ENCODE measurements at regions not wholly inside any gene's neighbourhood (a gene's known extent, or its start where the extent isn't known, plus 50 kb on each side); places are given as distances from the start of the nearest gene placed in this dataset.

GRCh38 chr7:124460056-124460450, 305.5 kb downstream of the GPR37 start (continued):
- no peak for TF ChIP-seq FOXO1 (CRISPR knock-in tag; IDR thresholded peaks at IDR 0.05)
- no peak for TF ChIP-seq MED13 (CRISPR knock-in tag; IDR thresholded peaks at IDR 0.05)
- no peak for TF ChIP-seq ZBTB4 (CRISPR knock-in tag; IDR thresholded peaks at IDR 0.05; ENCODE audit: borderline replicate concordance)
- TF ChIP-seq ZXDC (CRISPR knock-in tag; IDR thresholded peaks at IDR 0.05): no peak
- TF ChIP-seq ZNF549 (CRISPR knock-in tag; IDR thresholded peaks at IDR 0.05): no peak
- TF ChIP-seq E2F1 (CRISPR knock-in tag; IDR thresholded peaks at IDR 0.05): no peak
- no peak for TF ChIP-seq PRPF4 (IDR thresholded peaks at IDR 0.05; ENCODE audit: low read depth, low read length, poor library complexity, severe bottlenecking)
- TF ChIP-seq MEIS1 (CRISPR knock-in tag; IDR thresholded peaks at IDR 0.05; ENCODE audit: borderline replicate concordance): no peak
- TF ChIP-seq ZNF713 (CRISPR knock-in tag; IDR thresholded peaks at IDR 0.05): no peak
- no peak for TF ChIP-seq TIGD3 (CRISPR knock-in tag; IDR thresholded peaks at IDR 0.05; ENCODE audit: borderline replicate concordance)
- no peak for TF ChIP-seq ZNF552 (CRISPR knock-in tag; IDR thresholded peaks at IDR 0.05; ENCODE audit: borderline replicate concordance)
- no peak for TF ChIP-seq HDAC2 (CRISPR knock-in tag; IDR thresholded peaks at IDR 0.05)
- no peak for TF ChIP-seq SRF (IDR thresholded peaks at IDR 0.05; ENCODE audit: low read depth, low read length)
